B cell (primary cell): ENCODE measurements at regions not wholly inside any gene's neighbourhood (a gene's known extent, or its start where the extent isn't known, plus 50 kb on each side); places are given as distances from the start of the nearest gene placed in this dataset.

Experiments used
- ATAC-seq: fragments of 200-7000 bp; cut with Tn5 transposase; one replicate; pipeline ENCODE4 v1.10.0; 2021; ENCODE audit warnings: low read depth, mild to moderate bottlenecking, moderate number of reproducible peaks, moderate library complexity
- CTCF ChIA-PET: fragments of 350-600 bp; sonication (Branson Sonifier 250); formaldehyde crosslinking; loops from one replicate; lab custom pipeline; 2021; ENCODE audit warnings: antibody characterized with exemption, inconsistent platforms; lab: Charles Lee
- POLR2A ChIA-PET: fragments of 350-600 bp; sonication (Branson Sonifier 250); formaldehyde crosslinking; loops from one replicate; lab custom pipeline; 2021; ENCODE audit warnings: antibody characterized with exemption; lab: Charles Lee
- DNase-seq: peaks from one replicate; pipeline ENCODE4 v3.0.0; 2013
- H2AFZ ChIP-seq: 2 replicates; pipeline ENCODE4 v1.6.1; 2012; ENCODE audit warnings: mild to moderate bottlenecking, low read depth, low read length; ENCODE audit not compliant: insufficient read depth, poor library complexity, severe bottlenecking
- H3K27ac ChIP-seq, 2 donors: 1 replicate in 1 of 2; 2 replicates in 1 of 2; pipeline ENCODE4 v1.5.1; 2012 to 2013; ENCODE audit warnings: low read length in 2 of 2, mild to moderate bottlenecking in 2 of 2, moderate library complexity in 1 of 2
- H3K27me3 ChIP-seq, 4 experiments: fragments of 200-600 bp in 1 of 4; sonication (generic) in 1 of 4; replicated peaks in 1 of 4; 1 replicate in 2 of 4; 2 replicates in 2 of 4; pipeline versions ENCODE4 v1.6.1 to v1.7.0; 2013 to 2016; ENCODE audit warnings: low read length in 3 of 4, mild to moderate bottlenecking in 2 of 4, mixed read lengths in 1 of 4, moderate library complexity in 1 of 4; ENCODE audit not compliant: insufficient read depth in 4 of 4, control insufficient read depth in 3 of 4; ENCODE audit errors: control extremely low read depth in 1 of 4
- H3K36me3 ChIP-seq, 2 experiments: replicated peaks in 1 of 2; 1 replicate in 1 of 2; 2 replicates in 1 of 2; pipeline versions ENCODE4 v1.6.1 to v1.7.1; 2013; ENCODE audit warnings: low read length in 1 of 2; ENCODE audit not compliant: insufficient read depth in 2 of 2, control insufficient read depth in 1 of 2; ENCODE audit errors: control extremely low read depth in 1 of 2, extremely low read depth in 1 of 2
- H3K4me1 ChIP-seq, 2 donors: fragments of 200-600 bp in 1 of 2; sonication (generic) in 1 of 2; 1 replicate in 1 of 2; 2 replicates in 1 of 2; pipeline versions ENCODE4 v1.5.1 to v1.6.1; 2013 to 2017; ENCODE audit warnings: low read length in 2 of 2; ENCODE audit not compliant: control insufficient read depth in 2 of 2, insufficient read depth in 2 of 2
- H3K4me2 ChIP-seq: replicated peaks from 2 replicates; pipeline ENCODE3; 2012; ENCODE audit warnings: mild to moderate bottlenecking, low read depth, low read length; ENCODE audit not compliant: poor library complexity, severe bottlenecking
- H3K4me3 ChIP-seq, 5 experiments: fragments of 200-600 bp in 1 of 5; sonication (generic) in 1 of 5; 1 replicate in 3 of 5; 2 replicates in 2 of 5; pipeline versions ENCODE4 v1.5.1 to v1.7.0; 2011 to 2016; ENCODE audit warnings: low read length in 4 of 5, mild to moderate bottlenecking in 4 of 5, low read depth in 2 of 5, control low read depth in 1 of 5, moderate library complexity in 1 of 5; ENCODE audit not compliant: insufficient read depth in 1 of 5; ENCODE audit errors: control extremely low read depth in 1 of 5, extremely low read depth in 1 of 5
- H3K79me2 ChIP-seq: fragments of 200-600 bp; sonication (generic); one replicate; pipeline ENCODE4 v1.6.0; 2016; ENCODE audit warnings: low read length; ENCODE audit not compliant: control insufficient read depth, insufficient read depth
- H3K9ac ChIP-seq: fragments of 200-600 bp; sonication (generic); 2 replicates; pipeline ENCODE4 v1.6.1; 2017; ENCODE audit warnings: mild to moderate bottlenecking, low read length, moderate library complexity
- H3K9me3 ChIP-seq, 3 donors: one replicate each; pipeline versions ENCODE4 v1.6.1 to v1.7.1; 2013; ENCODE audit warnings: low read length in 2 of 3; ENCODE audit not compliant: control insufficient read depth in 2 of 3, insufficient read depth in 1 of 3; ENCODE audit errors: control extremely low read depth in 1 of 3
- H4K20me1 ChIP-seq: 2 replicates; pipeline ENCODE4 v1.6.0; 2012; ENCODE audit warnings: mild to moderate bottlenecking, low read length; ENCODE audit not compliant: insufficient read depth, control insufficient read depth, poor library complexity, severe bottlenecking
- H3K27ac Mint-ChIP-seq: one replicate; pipeline ENCODE4 v1.8.0; 2021; ENCODE audit warnings: mixed read lengths
- H3K27me3 Mint-ChIP-seq: one replicate; pipeline ENCODE4 v1.8.0; 2021; ENCODE audit warnings: mixed read lengths
- H3K4me1 Mint-ChIP-seq: one replicate; pipeline ENCODE4 v1.8.0; 2021; ENCODE audit warnings: mixed read lengths
- H3K4me3 Mint-ChIP-seq: one replicate; pipeline ENCODE4 v1.8.0; 2021; ENCODE audit warnings: mixed read lengths
- H3K9me3 Mint-ChIP-seq: one replicate; pipeline ENCODE4 v1.8.0; 2022; ENCODE audit warnings: mixed read lengths; ENCODE audit not compliant: insufficient read depth
- CTCF ChIP-seq: fragments of 200-600 bp; IDR thresholded peaks from one replicate; pipeline ENCODE4 v1.8.0; 2022; ENCODE audit warnings: antibody characterized with exemption, mild to moderate bottlenecking
- EZH2 ChIP-seq: IDR thresholded peaks from 2 replicates; pipeline ENCODE4 v1.6.1; 2012; ENCODE audit warnings: borderline replicate concordance, low read depth, mild to moderate bottlenecking, moderate library complexity, low read length; ENCODE audit not compliant: insufficient read depth, poor library complexity, severe bottlenecking
- WGBS: methylation state at CpG from one replicate; pipeline ENCODE4 v1.1.5; 2013; ENCODE audit warnings: missing lambda C conversion rate; ENCODE audit not compliant: insufficient coverage; 5-methylcytosine and 5-hydroxymethylcytosine counted together
- intact Hi-C: fragments of 100-400 bp; cut with micrococcal nuclease; formaldehyde crosslinking; loops from one replicate; pipeline ENCODE4 v1.10.0; 2022

- no peak overlapping the region for H3K9ac ChIP-seq
- Mint-ChIP-seq H3K27me3 (no peaks in the 10 kb centered on the region), H3K4me3 (no peak overlapping the region), H3K9me3 (no peaks in the 10 kb centered on the region), H3K4me1 (no peaks in the 10 kb centered on the region), H3K27ac (no peak overlapping the region)
- H3K4me3 ChIP-seq: no peak overlapping the region
- no peak overlapping the region for H3K27ac ChIP-seq
- H3K27me3 ChIP-seq: no peaks in the 10 kb centered on the region
- no peaks in the 10 kb centered on the region for H3K79me2 ChIP-seq
- H3K4me2 ChIP-seq: no peak overlapping the region
- no peak for TF ChIP-seq CTCF
- no peak for TF ChIP-seq EZH2
- H2AFZ ChIP-seq: no peak overlapping the region
- CTCF ChIA-PET: no interaction called here
- POLR2A ChIA-PET: no interaction called here
- no peaks in the 10 kb centered on the region for H4K20me1 ChIP-seq
- 100% methylated on average over 4 of the region's 6 CpGs for WGBS
- H3K9me3 ChIP-seq: peaks cover 0 to 1% (median 0%) of the 10 kb centered on the region in 3 donors
- DNase-seq (no peak), ATAC-seq (no peak)
- no peaks in the 10 kb centered on the region for H3K4me1 ChIP-seq
- no peaks in the 10 kb centered on the region for H3K36me3 ChIP-seq
- intact Hi-C loops: no loop called here
Measured at GRCh38 chr11:104728927-104729326, 169.3 kb downstream of the CASP12 start.

GRCh38 chr11:104727768-104728167, 170.5 kb downstream of the CASP12 start:
- no peak for ATAC-seq
- CTCF ChIA-PET: no interaction called here
- H3K9me3 Mint-ChIP-seq: peaks cover 3% of the 10 kb centered on the region
- H2AFZ ChIP-seq: no peak overlapping the region
- no peaks in the 10 kb centered on the region for H3K4me1 Mint-ChIP-seq
- WGBS: 100% methylated on average over 1 of the region's 2 CpGs
- TF ChIP-seq CTCF (no peak), EZH2 (no peak)
- H3K27ac Mint-ChIP-seq: no peak overlapping the region
- no peaks in the 10 kb centered on the region for H3K36me3 ChIP-seq
- H3K9me3 ChIP-seq: peaks cover 0 to 1% (median 0%) of the 10 kb centered on the region in 3 donors
- H3K27me3 ChIP-seq: no peaks in the 10 kb centered on the region
- H3K27me3 Mint-ChIP-seq: no peaks in the 10 kb centered on the region
- H3K79me2 ChIP-seq: no peaks in the 10 kb centered on the region
- H3K4me2 ChIP-seq: no peak overlapping the region
- POLR2A ChIA-PET: no interaction called here
- no peaks in the 10 kb centered on the region for H3K4me1 ChIP-seq
- DNase-seq: no peak
- intact Hi-C loops: no loop called here
- no peak overlapping the region for H3K4me3 ChIP-seq
- H3K4me3 Mint-ChIP-seq: no peak overlapping the region
- no peak overlapping the region for H3K9ac ChIP-seq
- H4K20me1 ChIP-seq: no peaks in the 10 kb centered on the region
- no peak overlapping the region for H3K27ac ChIP-seq
